Colonic mucosa (tissue), 4 donors: ENCODE measurements at regions not wholly inside any gene's neighbourhood (a gene's known extent, or its start where the extent isn't known, plus 50 kb on each side); places are given as distances from the start of the nearest gene placed in this dataset.
A peak's percentile ranks its signal among the peaks of the same experiment; 100 is the strongest.

ENCODE experiments used
- DNase-seq: peaks from one replicate; pipeline ENCODE4 v3.0.0-alpha.2; 2020
- H3K27ac ChIP-seq: fragments of 200-600 bp; one replicate; pipeline ENCODE4 v1.8.0; 2021
- H3K27me3 ChIP-seq: fragments of 200-600 bp; one replicate; pipeline ENCODE4 v1.8.0; 2021
- H3K36me3 ChIP-seq: fragments of 200-600 bp; one replicate; pipeline ENCODE4 v1.8.0; 2021
- H3K4me1 ChIP-seq: fragments of 200-600 bp; one replicate; pipeline ENCODE4 v1.8.0; 2021; ENCODE audit warnings: mild to moderate bottlenecking
- H3K4me3 ChIP-seq: fragments of 200-600 bp; one replicate; pipeline ENCODE4 v1.8.0; 2021
- H3K9ac ChIP-seq, 2 donors: one replicate each; pipeline ENCODE4 v1.7.0; 2013; ENCODE audit warnings: control low read depth in 2 of 2, low read depth in 2 of 2, low read length in 2 of 2
- H3K9me3 ChIP-seq: fragments of 200-600 bp; one replicate; pipeline ENCODE4 v1.8.0; 2021
- intact Hi-C: fragments of 100-400 bp; cut with DNase I; formaldehyde crosslinking; loops from one replicate; pipeline ENCODE4 v1.14.1; 2022
- TF ChIP-seq, protein P1 (sequence below): fragments of 200-600 bp; IDR thresholded peaks from one replicate; pipeline ENCODE4 v1.8.0; 2022; ENCODE audit warnings: antibody characterized with exemption, mild to moderate bottlenecking
- donor health status: healthy.
- donor health status: DM: no; HTN: no; CAD: no.
- donor health status: DM: no; HTN: no; CAD: no.

- no peaks in the 10 kb centered on the region for H3K27me3 ChIP-seq
- TF ChIP-seq, protein P1, sequence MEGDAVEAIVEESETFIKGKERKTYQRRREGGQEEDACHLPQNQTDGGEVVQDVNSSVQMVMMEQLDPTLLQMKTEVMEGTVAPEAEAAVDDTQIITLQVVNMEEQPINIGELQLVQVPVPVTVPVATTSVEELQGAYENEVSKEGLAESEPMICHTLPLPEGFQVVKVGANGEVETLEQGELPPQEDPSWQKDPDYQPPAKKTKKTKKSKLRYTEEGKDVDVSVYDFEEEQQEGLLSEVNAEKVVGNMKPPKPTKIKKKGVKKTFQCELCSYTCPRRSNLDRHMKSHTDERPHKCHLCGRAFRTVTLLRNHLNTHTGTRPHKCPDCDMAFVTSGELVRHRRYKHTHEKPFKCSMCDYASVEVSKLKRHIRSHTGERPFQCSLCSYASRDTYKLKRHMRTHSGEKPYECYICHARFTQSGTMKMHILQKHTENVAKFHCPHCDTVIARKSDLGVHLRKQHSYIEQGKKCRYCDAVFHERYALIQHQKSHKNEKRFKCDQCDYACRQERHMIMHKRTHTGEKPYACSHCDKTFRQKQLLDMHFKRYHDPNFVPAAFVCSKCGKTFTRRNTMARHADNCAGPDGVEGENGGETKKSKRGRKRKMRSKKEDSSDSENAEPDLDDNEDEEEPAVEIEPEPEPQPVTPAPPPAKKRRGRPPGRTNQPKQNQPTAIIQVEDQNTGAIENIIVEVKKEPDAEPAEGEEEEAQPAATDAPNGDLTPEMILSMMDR = no peak
- H3K27ac ChIP-seq = no peak overlapping the region
- H3K9me3 ChIP-seq = no peaks in the 10 kb centered on the region
- DNase-seq = no peak
- no peaks in the 10 kb centered on the region for H3K4me1 ChIP-seq
- no peaks in the 10 kb centered on the region for H3K36me3 ChIP-seq
- intact Hi-C loops = no loop called here
- no peak overlapping the region for H3K9ac ChIP-seq
- H3K4me3 ChIP-seq = no peak overlapping the region
These were observed 63.4 kb upstream of the CEP85L start for GRCh38 chr6:118714756-118715155.

- no peaks in the 10 kb centered on the region for H3K27me3 ChIP-seq
- H3K9ac ChIP-seq = no peak overlapping the region
- intact Hi-C loops = no loop called here
- H3K4me1 ChIP-seq = no peaks in the 10 kb centered on the region
- no peak overlapping the region for H3K4me3 ChIP-seq
- H3K27ac ChIP-seq = no peak overlapping the region
- TF ChIP-seq, protein P1 = no peak
- DNase-seq = no peak
- H3K36me3 ChIP-seq = no peaks in the 10 kb centered on the region
- H3K9me3 ChIP-seq = no peaks in the 10 kb centered on the region
These were observed 61.6 kb upstream of the CEP85L start for GRCh38 chr6:118712969-118713368.

- H3K9me3 ChIP-seq = no peaks in the 10 kb centered on the region
- TF ChIP-seq, protein P1 = no peak
- no peak overlapping the region for H3K27ac ChIP-seq
- intact Hi-C loops = no loop called here
- no peak for DNase-seq
- no peaks in the 10 kb centered on the region for H3K27me3 ChIP-seq
- H3K36me3 ChIP-seq = no peaks in the 10 kb centered on the region
- no peak overlapping the region for H3K4me3 ChIP-seq
- no peak overlapping the region for H3K9ac ChIP-seq
- H3K4me1 ChIP-seq = no peaks in the 10 kb centered on the region
These were observed 59.2 kb upstream of the CEP85L start for GRCh38 chr6:118710616-118711015.

GRCh38 chr6:118709859-118710350 lies 58.5 kb upstream of the CEP85L start:
- Histone ChIP-seq H3K9me3 (no peaks in the 10 kb centered on the region), H3K4me1 (no peaks in the 10 kb centered on the region), H3K9ac (no peak overlapping the region), H3K27me3 (no peaks in the 10 kb centered on the region), H3K36me3 (no peaks in the 10 kb centered on the region), H3K27ac (peak overlapping the region; percentile 53), H3K4me3 (no peak overlapping the region)
- TF ChIP-seq, protein P1 = no peak
- DNase-seq = peak; percentile 26
- intact Hi-C loops = no loop called here

DNA sequence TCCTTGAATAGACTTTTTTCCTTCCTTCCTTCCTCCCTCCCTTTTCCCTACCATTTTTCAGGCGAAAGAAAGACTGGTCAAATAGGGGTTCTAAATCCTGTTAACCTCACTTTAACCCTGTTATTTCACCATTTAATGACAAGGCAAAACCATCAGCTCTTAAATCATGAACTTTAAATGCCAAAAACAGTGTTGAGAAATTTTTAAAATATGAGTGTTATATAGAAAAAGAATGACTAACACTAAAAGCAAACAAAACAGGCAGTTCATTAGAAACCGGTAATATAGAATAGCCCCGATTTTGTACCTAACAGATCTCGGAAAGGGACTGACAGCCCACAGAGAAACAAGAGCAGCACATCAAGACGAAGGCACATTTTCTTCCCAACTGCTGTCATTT lies 57.4 kb upstream of the CEP85L start:
- peak overlapping the region; percentile 13 to 32 for H3K9ac ChIP-seq
- intact Hi-C loops = no loop called here

More for the DNA sequence above, 57.4 kb upstream of the CEP85L start:
- TF ChIP-seq, protein P1 = no peak
- H3K9me3 ChIP-seq = no peaks in the 10 kb centered on the region
- DNase-seq = no peak
- no peaks in the 10 kb centered on the region for H3K4me1 ChIP-seq
- H3K36me3 ChIP-seq = no peaks in the 10 kb centered on the region
- H3K27ac ChIP-seq = peak overlapping the region; percentile 63
- no peaks in the 10 kb centered on the region for H3K27me3 ChIP-seq
- H3K4me3 ChIP-seq = peak overlapping the region; percentile 30
